H1 (cell line): ENCODE measurements at regions not wholly inside any gene's neighbourhood (a gene's known extent, or its start where the extent isn't known, plus 50 kb on each side); places are given as distances from the start of the nearest gene placed in this dataset.

ENCODE experiments used
- CTCF ChIA-PET: fragments of 300-600 bp; sonication (Branson Sonifier 250); formaldehyde crosslinking; loops from one replicate; lab custom pipeline; 2021; ENCODE audit not compliant: partially characterized antibody; lab: Charles Lee
- POLR2A ChIA-PET: fragments of 300-600 bp; sonication (Branson Sonifier 250); formaldehyde crosslinking; loops from one replicate; lab custom pipeline; 2021; ENCODE audit warnings: inconsistent platforms; ENCODE audit not compliant: partially characterized antibody; lab: Charles Lee
- DNase-seq, 2 experiments: peaks; one replicate each; pipeline versions ENCODE4 v3.0.0 to v3.0.0-alpha.2; 2010 to 2022; ENCODE audit warnings: low spot score in 2 of 2, low read depth in 1 of 2, mixed read lengths in 1 of 2
- FAIRE-seq: peaks from 2 replicates; lab custom pipeline; 2011; peaks lifted over from hg19 to GRCh38; lab: Jason Lieb, UNC
- H2AFZ ChIP-seq: 2 replicates; pipeline ENCODE4 v1.8.1; 2012; ENCODE audit warnings: low read length, inconsistent platforms
- H2AK5ac ChIP-seq: 2 replicates; pipeline ENCODE4 v1.6.1; 2013; ENCODE audit warnings: low read depth, low read length
- H2BK120ac ChIP-seq: replicated peaks from 2 replicates; pipeline ENCODE3; 2013; ENCODE audit warnings: low read depth, low read length, inconsistent platforms
- H2BK12ac ChIP-seq: 2 replicates; pipeline ENCODE4 v1.6.1; 2013; ENCODE audit warnings: low read depth, low read length
- H2BK15ac ChIP-seq: 2 replicates; pipeline ENCODE4 v1.6.1; 2013; ENCODE audit warnings: low read length
- H2BK20ac ChIP-seq: 2 replicates; pipeline ENCODE4 v1.6.1; 2013; ENCODE audit warnings: low read length
- H2BK5ac ChIP-seq: 2 replicates; pipeline ENCODE4 v1.6.1; 2013; ENCODE audit warnings: low read depth, low read length
- H3K14ac ChIP-seq: 2 replicates; pipeline ENCODE4 v1.6.1; 2013; ENCODE audit warnings: inconsistent platforms; ENCODE audit not compliant: insufficient read length
- H3K18ac ChIP-seq: 2 replicates; pipeline ENCODE4 v1.6.1; 2013; ENCODE audit warnings: low read length; ENCODE audit errors: extremely low read depth
- H3K23ac ChIP-seq: 2 replicates; pipeline ENCODE4 v1.6.1; 2013; ENCODE audit warnings: inconsistent platforms; ENCODE audit not compliant: insufficient read length
- H3K23me2 ChIP-seq: 2 replicates; pipeline ENCODE4 v1.6.1; 2013; ENCODE audit warnings: low read depth, low read length
- H3K27ac ChIP-seq: 2 replicates; pipeline ENCODE4 v1.6.1; 2011; ENCODE audit warnings: low read depth, low read length, inconsistent platforms
- H3K27me3 ChIP-seq, 4 experiments: replicated peaks in 1 of 4; 1 replicate in 1 of 4; 2 replicates in 3 of 4; pipeline versions ENCODE4 v1.6.1 to v1.8.1; 2011 to 2013; ENCODE audit warnings: low read length in 3 of 4, mild to moderate bottlenecking in 3 of 4, inconsistent platforms in 2 of 4, mixed read lengths in 2 of 4, moderate library complexity in 1 of 4; ENCODE audit not compliant: control insufficient read depth in 3 of 4, insufficient read depth in 3 of 4; ENCODE audit errors: extremely low read depth in 1 of 4
- H3K36me3 ChIP-seq, 4 experiments: 2 replicates each; pipeline versions ENCODE4 v1.6.1 to v1.8.1; 2011 to 2013; ENCODE audit warnings: mild to moderate bottlenecking in 4 of 4, low read length in 3 of 4, moderate library complexity in 2 of 4, control low read depth in 1 of 4, inconsistent platforms in 1 of 4; ENCODE audit not compliant: insufficient read depth in 4 of 4, control insufficient read depth in 2 of 4
- H3K4ac ChIP-seq: replicated peaks from 2 replicates; pipeline ENCODE3; 2013; ENCODE audit warnings: low read length, low read depth, mixed read lengths, inconsistent platforms; ENCODE audit not compliant: insufficient read length
- H3K4me1 ChIP-seq, 4 experiments: replicated peaks in 1 of 4; 1 replicate in 1 of 4; 2 replicates in 3 of 4; pipeline versions ENCODE4 v1.6.1 to v1.8.1; 2011 to 2013; ENCODE audit warnings: low read length in 3 of 4, inconsistent platforms in 2 of 4, mixed read lengths in 1 of 4; ENCODE audit not compliant: insufficient read depth in 4 of 4, control insufficient read depth in 3 of 4
- H3K4me2 ChIP-seq, 2 experiments: 2 replicates each; pipeline versions ENCODE4 v1.6.1 to v1.8.1; 2011 to 2013; ENCODE audit warnings: low read depth in 2 of 2, low read length in 2 of 2, control low read depth in 1 of 2, inconsistent platforms in 1 of 2, mild to moderate bottlenecking in 1 of 2; ENCODE audit not compliant: insufficient read depth in 1 of 2
- H3K4me3 ChIP-seq, 4 experiments: fragments of 200-600, 300-600 bp in 1 of 4; sonication (generic), shearing (Covaris generic), sonication (Bioruptor Twin) in 1 of 4; 2 replicates each; pipeline versions ENCODE4 v1.5.1 to v1.8.1; 2011 to 2016; ENCODE audit warnings: low read length in 4 of 4, low read depth in 3 of 4, control low read depth in 2 of 4, inconsistent platforms in 2 of 4, mild to moderate bottlenecking in 2 of 4, mixed read lengths in 1 of 4, moderate library complexity in 1 of 4; ENCODE audit not compliant: insufficient read depth in 2 of 4; ENCODE audit errors: extremely low read depth in 1 of 4
- H3K56ac ChIP-seq: replicated peaks from 2 replicates; pipeline ENCODE3; 2013; ENCODE audit warnings: low read depth, mild to moderate bottlenecking, mixed read lengths, low read length, inconsistent platforms; ENCODE audit not compliant: insufficient read length
- H3K79me1 ChIP-seq: 2 replicates; pipeline ENCODE4 v1.6.1; 2013; ENCODE audit warnings: low read depth, low read length, control low read depth
- H3K79me2 ChIP-seq, 2 experiments: 2 replicates each; pipeline versions ENCODE4 v1.6.1 to v1.8.1; 2012 to 2013; ENCODE audit warnings: low read length in 2 of 2, mild to moderate bottlenecking in 2 of 2, inconsistent platforms in 1 of 2; ENCODE audit not compliant: insufficient read depth in 2 of 2, control insufficient read depth in 1 of 2
- H3K9ac ChIP-seq, 4 experiments: replicated peaks in 1 of 4; 1 replicate in 1 of 4; 2 replicates in 3 of 4; pipeline versions ENCODE4 v1.6.1 to v1.8.1; 2011 to 2013; ENCODE audit warnings: low read depth in 3 of 4, low read length in 3 of 4, control low read depth in 2 of 4, mild to moderate bottlenecking in 2 of 4, moderate library complexity in 2 of 4, inconsistent platforms in 1 of 4; ENCODE audit errors: extremely low read depth in 1 of 4
- H3K9me3 ChIP-seq, 2 experiments: 2 replicates each; pipeline versions ENCODE4 v1.6.1 to v1.8.1; 2012 to 2013; ENCODE audit warnings: mild to moderate bottlenecking in 2 of 2, moderate library complexity in 2 of 2, control low read depth in 1 of 2, inconsistent platforms in 1 of 2, low read depth in 1 of 2, low read length in 1 of 2, mixed read lengths in 1 of 2; ENCODE audit not compliant: insufficient read depth in 2 of 2
- H4K20me1 ChIP-seq, 2 experiments: replicated peaks in 1 of 2; 2 replicates each; pipeline versions ENCODE3 to v1.8.1; 2011 to 2013; ENCODE audit warnings: inconsistent platforms in 2 of 2, low read length in 2 of 2, mild to moderate bottlenecking in 1 of 2; ENCODE audit not compliant: insufficient read depth in 2 of 2, control insufficient read depth in 1 of 2
- H4K5ac ChIP-seq: 2 replicates; pipeline ENCODE4 v1.6.1; 2013; ENCODE audit warnings: low read length, low read depth, mixed read lengths, inconsistent platforms; ENCODE audit not compliant: insufficient read length
- H4K8ac ChIP-seq: 2 replicates; pipeline ENCODE4 v1.8.0; 2013; ENCODE audit warnings: mild to moderate bottlenecking, moderate library complexity, low read length, inconsistent platforms; ENCODE audit not compliant: insufficient read depth; ENCODE audit errors: extremely low read depth
- H4K91ac ChIP-seq: replicated peaks from 2 replicates; pipeline ENCODE3; 2013; ENCODE audit warnings: low read length, mixed read lengths, inconsistent platforms; ENCODE audit not compliant: insufficient read length
- BACH1 ChIP-seq: IDR thresholded peaks from 2 replicates; pipeline ENCODE4 v1.6.1; 2012; ENCODE audit warnings: low read length, improper control_type of control experiment
- KDM1A ChIP-seq: fragments of 200-600, 300-600 bp; sonication (generic); IDR thresholded peaks from 2 replicates; pipeline ENCODE4 v1.7.1; 2016; ENCODE audit warnings: mild to moderate bottlenecking, low read length, borderline replicate concordance
- SRF ChIP-seq: IDR thresholded peaks from 2 replicates; pipeline ENCODE4 v1.6.1; 2011; ENCODE audit warnings: mild to moderate bottlenecking, low read depth, low read length, moderate library complexity
- WGBS, 2 experiments: shearing (Covaris generic) in 1 of 2; methylation state at CpG; one replicate each; pipeline versions ENCODE4 v1.1.6 to v1.1.7; 2013 to 2015; ENCODE audit warnings: low lambda C conversion rate in 2 of 2, mixed read lengths in 2 of 2, inconsistent platforms in 1 of 2, low coverage in 1 of 2, missing lambda C conversion rate in 1 of 2; ENCODE audit not compliant: insufficient replicate concordance in 2 of 2, insufficient coverage in 1 of 2, insufficient read length in 1 of 2; ENCODE audit errors: extremely low coverage in 1 of 2, missing lambda C conversion rate in 1 of 2; 5-methylcytosine and 5-hydroxymethylcytosine counted together
- TF ChIP-seq, protein P1 (sequence below): IDR thresholded peaks from 2 replicates; pipeline ENCODE4 v1.6.1; 2012; ENCODE audit warnings: inconsistent platforms

DNA sequence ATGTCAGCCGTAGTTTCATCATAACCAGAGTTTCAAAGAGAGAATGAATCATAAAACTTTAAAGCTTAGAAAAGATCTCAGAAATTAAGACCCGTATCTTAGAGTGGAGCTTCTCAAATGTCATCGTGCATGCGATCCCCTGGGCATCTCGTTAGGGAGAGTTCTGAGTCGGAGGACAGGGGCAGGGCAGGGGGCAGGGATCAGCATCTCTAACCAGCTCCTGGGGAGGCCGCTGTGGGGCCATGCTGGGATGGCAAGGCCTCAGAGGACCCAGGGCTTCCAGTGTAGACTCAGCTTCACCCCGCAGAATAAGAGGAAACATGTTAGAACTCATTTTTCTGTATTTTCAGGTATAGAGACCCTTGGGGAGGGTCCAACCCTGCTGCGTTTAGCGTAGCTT, 72.0 kb upstream of the AFDN start:
- FAIRE-seq (no peak), DNase-seq (no peak)
- Histone ChIP-seq H3K23ac (no peak overlapping the region), H4K20me1 (no peaks in the 10 kb centered on the region), H2BK5ac (no peak overlapping the region), H4K8ac (no peak overlapping the region), H2AK5ac (no peak overlapping the region), H3K56ac (no peak overlapping the region), H3K18ac (no peak overlapping the region), H3K27me3 (no peaks in the 10 kb centered on the region), H3K23me2 (no peaks in the 10 kb centered on the region), H4K91ac (no peak overlapping the region), H4K5ac (no peak overlapping the region), H2BK20ac (no peak overlapping the region), H2BK12ac (no peak overlapping the region), H2BK15ac (no peak overlapping the region), H3K9me3 (no peaks in the 10 kb centered on the region), H3K27ac (no peak overlapping the region), H3K4me2 (no peak overlapping the region), H3K79me2 (no peaks in the 10 kb centered on the region), H3K79me1 (no peaks in the 10 kb centered on the region), H3K4ac (no peak overlapping the region), H3K9ac (no peak overlapping the region), H3K36me3 (no peaks in the 10 kb centered on the region), H3K14ac (no peak overlapping the region), H2AFZ (no peak overlapping the region), H2BK120ac (no peak overlapping the region), H3K4me1 (peaks cover 0 to 3% (median 0%) of the 10 kb centered on the region in 4 experiments; a peak in 3 of 7 replicates), H3K4me3 (no peak overlapping the region)
- 92% methylated on average over 10 of the region's 10 CpGs; no CpG with 5 or more reads in 1 of the 2 experiments for WGBS, 2 experiments
- ChIA-PET POLR2A (no interaction called here), CTCF (interaction anchor here (0.9 to 1.7 kb wide), 5 partner anchors 10 to 403 kb away, joined by 3 to 4 read pairs (median 3); no protein-coding TSS in a partner anchor)
- TF ChIP-seq KDM1A: no peak
- TF ChIP-seq SRF: no peak
- TF ChIP-seq, protein P1, sequence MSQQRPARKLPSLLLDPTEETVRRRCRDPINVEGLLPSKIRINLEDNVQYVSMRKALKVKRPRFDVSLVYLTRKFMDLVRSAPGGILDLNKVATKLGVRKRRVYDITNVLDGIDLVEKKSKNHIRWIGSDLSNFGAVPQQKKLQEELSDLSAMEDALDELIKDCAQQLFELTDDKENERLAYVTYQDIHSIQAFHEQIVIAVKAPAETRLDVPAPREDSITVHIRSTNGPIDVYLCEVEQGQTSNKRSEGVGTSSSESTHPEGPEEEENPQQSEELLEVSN: no peak
- no peak for TF ChIP-seq BACH1
